T-helper 22 cell (primary cell): ENCODE measurements at regions not wholly inside any gene's neighbourhood (a gene's known extent, or its start where the extent isn't known, plus 50 kb on each side); places are given as distances from the start of the nearest gene placed in this dataset.
"Not testable (repeated sequence)": the region's sequence is repeated elsewhere in the genome, so short reads cannot be mapped to it uniquely, and the experiment has no call there.

Source experiments
- DNase-seq: peaks from one replicate; pipeline ENCODE4 v3.0.0-alpha.2; 2020; ENCODE audit warnings: low read depth

GRCh38 chr1:143839182-143839581 is 132.6 kb downstream of the FAM72C start:
- DNase-seq: not testable (repeated sequence)

GRCh38 chr1:143838598-143838929 is 133.2 kb downstream of the FAM72C start:
- not testable (repeated sequence) for DNase-seq

- not testable (repeated sequence) for DNase-seq
Observed at GRCh38 chr1:143837924-143838597, 133.7 kb downstream of the FAM72C start.

- DNase-seq: not testable (repeated sequence)
Observed at GRCh38 chr1:143833376-143833775, 138.4 kb downstream of the FAM72C start.

- DNase-seq: not testable (repeated sequence)
Observed at GRCh38 chr1:143832379-143832716, 139.4 kb downstream of the FAM72C start.

GRCh38 chr1:143831479-143832378 is 140.1 kb downstream of the FAM72C start:
- not testable (repeated sequence) for DNase-seq

GRCh38 chr1:143826162-143826561 is 145.6 kb downstream of the FAM72C start:
- DNase-seq: not testable (repeated sequence)

- DNase-seq: not testable (repeated sequence)
Observed at GRCh38 chr1:143824266-143824665, 147.5 kb downstream of the FAM72C start.

GRCh38 chr1:143820058-143820457 is 151.7 kb downstream of the FAM72C start:
- not testable (repeated sequence) for DNase-seq

- DNase-seq: not testable (repeated sequence)
Observed at GRCh38 chr1:143816369-143816768, 155.4 kb downstream of the FAM72C start.

GRCh38 chr1:143805374-143805773 is 166.4 kb downstream of the FAM72C start:
- not testable (repeated sequence) for DNase-seq

GRCh38 chr1:143804707-143805356 is 167.0 kb downstream of the FAM72C start:
- DNase-seq: not testable (repeated sequence)

- not testable (repeated sequence) for DNase-seq
Observed at GRCh38 chr1:143803927-143804411, 167.8 kb downstream of the FAM72C start.

GRCh38 chr1:143803095-143803494 is 168.7 kb downstream of the FAM72C start:
- not testable (repeated sequence) for DNase-seq

- DNase-seq: not testable (repeated sequence)
Observed at GRCh38 chr1:143799568-143800187, 172.1 kb downstream of the FAM72C start.

GRCh38 chr1:143796369-143796768 is 175.4 kb downstream of the FAM72C start:
- DNase-seq: not testable (repeated sequence)

- not testable (repeated sequence) for DNase-seq
Observed at GRCh38 chr1:143792047-143792937, 179.5 kb downstream of the FAM72C start.

GRCh38 chr1:143786381-143786780 is 185.4 kb downstream of the FAM72C start:
- not testable (repeated sequence) for DNase-seq

- not testable (repeated sequence) for DNase-seq
Observed at GRCh38 chr1:143785883-143786282, 185.9 kb downstream of the FAM72C start.

GRCh38 chr1:143784239-143784882 is 187.4 kb downstream of the FAM72C start:
- DNase-seq: not testable (repeated sequence)
